H9 (cell line): ENCODE measurements at regions not wholly inside any gene's neighbourhood (a gene's known extent, or its start where the extent isn't known, plus 50 kb on each side); places are given as distances from the start of the nearest gene placed in this dataset.

Source experiments
- DNase-seq: peaks from one replicate; pipeline ENCODE4 v3.0.0-alpha.2; 2017
- H2AFZ ChIP-seq: one replicate; pipeline ENCODE4 v1.6.1; 2013; ENCODE audit warnings: mild to moderate bottlenecking, low read length, control low read depth, moderate library complexity
- H2AK5ac ChIP-seq: 2 replicates; pipeline ENCODE4 v1.6.1; 2013; ENCODE audit warnings: low read length, control low read depth, mixed read lengths; ENCODE audit not compliant: insufficient read length
- H2BK120ac ChIP-seq: one replicate; pipeline ENCODE4 v1.6.1; 2013; ENCODE audit warnings: low read depth, mild to moderate bottlenecking, low read length, control low read depth, inconsistent platforms; ENCODE audit not compliant: poor library complexity, severe bottlenecking
- H2BK12ac ChIP-seq: 2 replicates; pipeline ENCODE4 v1.6.1; 2013; ENCODE audit warnings: low read length, control low read depth, mixed read lengths, low read depth; ENCODE audit not compliant: insufficient read length
- H2BK15ac ChIP-seq: 2 replicates; pipeline ENCODE4 v1.6.1; 2013; ENCODE audit warnings: low read depth, low read length, control low read depth
- H2BK20ac ChIP-seq: one replicate; pipeline ENCODE4 v1.6.1; 2013; ENCODE audit warnings: low read depth, mild to moderate bottlenecking, low read length, control low read depth, inconsistent platforms; ENCODE audit not compliant: poor library complexity, severe bottlenecking
- H2BK5ac ChIP-seq: 2 replicates; pipeline ENCODE4 v1.6.1; 2013; ENCODE audit warnings: low read length, control low read depth, mixed read lengths; ENCODE audit not compliant: insufficient read length
- H3K14ac ChIP-seq: 2 replicates; pipeline ENCODE4 v1.6.1; 2013; ENCODE audit warnings: low read length, control low read depth; ENCODE audit not compliant: insufficient read depth
- H3K18ac ChIP-seq: 2 replicates; pipeline ENCODE4 v1.6.1; 2013; ENCODE audit warnings: low read depth, mild to moderate bottlenecking, mixed read lengths, low read length, control low read depth; ENCODE audit not compliant: insufficient read length
- H3K23ac ChIP-seq: 2 replicates; pipeline ENCODE4 v1.6.1; 2013; ENCODE audit warnings: low read length, control low read depth, mixed read lengths, low read depth; ENCODE audit not compliant: insufficient read length
- H3K23me2 ChIP-seq: 2 replicates; pipeline ENCODE4 v1.6.1; 2013; ENCODE audit warnings: low read depth, mild to moderate bottlenecking, mixed read lengths, low read length, control low read depth; ENCODE audit not compliant: insufficient read length, poor library complexity, severe bottlenecking
- H3K27ac ChIP-seq: 2 replicates; pipeline ENCODE4 v1.5.1; 2013; ENCODE audit warnings: low read length, control low read depth, mixed read lengths, low read depth; ENCODE audit not compliant: insufficient read length
- H3K27me3 ChIP-seq: 2 replicates; pipeline ENCODE4 v1.6.1; 2013; ENCODE audit warnings: low read length, control low read depth, inconsistent platforms; ENCODE audit not compliant: insufficient read depth
- H3K4ac ChIP-seq: 2 replicates; pipeline ENCODE4 v1.6.1; 2013; ENCODE audit warnings: low read depth, mild to moderate bottlenecking, control low read depth, inconsistent platforms, low read length, moderate library complexity
- H3K4me1 ChIP-seq: 2 replicates; pipeline ENCODE4 v1.6.1; 2013; ENCODE audit warnings: low read length, control low read depth, inconsistent platforms; ENCODE audit not compliant: insufficient read depth
- H3K4me2 ChIP-seq: 2 replicates; pipeline ENCODE4 v1.6.1; 2013; ENCODE audit warnings: low read length, control low read depth, mixed read lengths; ENCODE audit not compliant: insufficient read length, insufficient read depth
- H3K56ac ChIP-seq: 2 replicates; pipeline ENCODE4 v1.6.1; 2013; ENCODE audit warnings: low read depth, mild to moderate bottlenecking, mixed read lengths, low read length, control low read depth; ENCODE audit not compliant: insufficient read length
- H3K79me1 ChIP-seq: 2 replicates; pipeline ENCODE4 v1.6.1; 2013; ENCODE audit warnings: low read depth, mild to moderate bottlenecking, moderate library complexity, low read length, control low read depth, inconsistent platforms; ENCODE audit not compliant: insufficient read depth, poor library complexity, severe bottlenecking
- H3K79me2 ChIP-seq: 2 replicates; pipeline ENCODE4 v1.6.1; 2013; ENCODE audit warnings: low read length, control low read depth, inconsistent platforms; ENCODE audit not compliant: insufficient read depth
- H3K9ac ChIP-seq: 2 replicates; pipeline ENCODE4 v1.6.1; 2013; ENCODE audit warnings: low read length, control low read depth, mixed read lengths; ENCODE audit not compliant: insufficient read length; ENCODE audit errors: extremely low read depth
- H3K9me3 ChIP-seq: one replicate; pipeline ENCODE4 v1.6.1; 2013; ENCODE audit warnings: low read depth, low read length, inconsistent platforms; ENCODE audit not compliant: control insufficient read depth
- H3T11ph ChIP-seq: one replicate; pipeline ENCODE4 v1.6.1; 2013; ENCODE audit warnings: mild to moderate bottlenecking, low read length, control low read depth, inconsistent platforms
- H4K20me1 ChIP-seq: one replicate; pipeline ENCODE4 v1.6.1; 2013; ENCODE audit not compliant: control insufficient read depth, insufficient read length, insufficient read depth
- H4K5ac ChIP-seq: 2 replicates; pipeline ENCODE4 v1.6.1; 2013; ENCODE audit warnings: low read depth, mild to moderate bottlenecking, mixed read lengths, low read length, control low read depth; ENCODE audit not compliant: insufficient read length
- H4K8ac ChIP-seq: replicated peaks from 2 replicates; pipeline ENCODE4 v1.6.1; 2013; ENCODE audit warnings: low read length, control low read depth, mixed read lengths, low read depth; ENCODE audit not compliant: insufficient read length
- H4K91ac ChIP-seq: 2 replicates; pipeline ENCODE4 v1.6.1; 2013; ENCODE audit warnings: low read depth, mild to moderate bottlenecking, moderate library complexity, mixed read lengths, low read length, control low read depth; ENCODE audit not compliant: insufficient read length
- H3K27ac Mint-ChIP-seq, 3 experiments: 2 replicates in 2 of 3; 3 replicates in 1 of 3; pipeline ENCODE4 v1.8.0; 2020 to 2021; ENCODE audit warnings: mixed read lengths in 3 of 3, mild to moderate bottlenecking in 1 of 3, moderate library complexity in 1 of 3
- H3K27me3 Mint-ChIP-seq: 2 replicates; pipeline ENCODE4 v1.8.0; 2021; ENCODE audit warnings: low read depth, mild to moderate bottlenecking, moderate library complexity, mixed read lengths
- H3K36me3 Mint-ChIP-seq, 3 experiments: 2 replicates in 2 of 3; 3 replicates in 1 of 3; pipeline ENCODE4 v1.8.0; 2020 to 2021; ENCODE audit warnings: low read depth in 3 of 3, mixed read lengths in 3 of 3; ENCODE audit not compliant: insufficient read depth in 1 of 3
- H3K4me1 Mint-ChIP-seq, 2 experiments: 2 replicates each; pipeline ENCODE4 v1.8.0; 2020; ENCODE audit warnings: mixed read lengths in 2 of 2
- H3K4me3 Mint-ChIP-seq, 2 experiments: 2 replicates in 1 of 2; 3 replicates in 1 of 2; pipeline ENCODE4 v1.8.0; 2020 to 2021; ENCODE audit warnings: mild to moderate bottlenecking in 2 of 2, mixed read lengths in 2 of 2, moderate library complexity in 1 of 2
- H3K9me3 Mint-ChIP-seq, 2 experiments: 2 replicates in 1 of 2; 3 replicates in 1 of 2; pipeline ENCODE4 v1.8.0; 2020; ENCODE audit warnings: mild to moderate bottlenecking in 2 of 2, mixed read lengths in 2 of 2, moderate library complexity in 1 of 2
- WGBS: extraction: QIAGEN DNeasy Blood & Tissue Kit; methylation state at CpG from one replicate; pipeline ENCODE4 v1.1.7; 2013; ENCODE audit warnings: missing lambda C conversion rate, low lambda C conversion rate, mixed read lengths; ENCODE audit not compliant: insufficient read length; ENCODE audit errors: extremely low coverage; 5-methylcytosine and 5-hydroxymethylcytosine counted together
- TF ChIP-seq, protein P1 (sequence below): fragments of 200-600 bp; sonication (generic); conservative IDR thresholded peaks from 3 replicates; pipeline ENCODE4 v1.8.0; 2021; ENCODE audit warnings: antibody characterized with exemption, mild to moderate bottlenecking

DNA sequence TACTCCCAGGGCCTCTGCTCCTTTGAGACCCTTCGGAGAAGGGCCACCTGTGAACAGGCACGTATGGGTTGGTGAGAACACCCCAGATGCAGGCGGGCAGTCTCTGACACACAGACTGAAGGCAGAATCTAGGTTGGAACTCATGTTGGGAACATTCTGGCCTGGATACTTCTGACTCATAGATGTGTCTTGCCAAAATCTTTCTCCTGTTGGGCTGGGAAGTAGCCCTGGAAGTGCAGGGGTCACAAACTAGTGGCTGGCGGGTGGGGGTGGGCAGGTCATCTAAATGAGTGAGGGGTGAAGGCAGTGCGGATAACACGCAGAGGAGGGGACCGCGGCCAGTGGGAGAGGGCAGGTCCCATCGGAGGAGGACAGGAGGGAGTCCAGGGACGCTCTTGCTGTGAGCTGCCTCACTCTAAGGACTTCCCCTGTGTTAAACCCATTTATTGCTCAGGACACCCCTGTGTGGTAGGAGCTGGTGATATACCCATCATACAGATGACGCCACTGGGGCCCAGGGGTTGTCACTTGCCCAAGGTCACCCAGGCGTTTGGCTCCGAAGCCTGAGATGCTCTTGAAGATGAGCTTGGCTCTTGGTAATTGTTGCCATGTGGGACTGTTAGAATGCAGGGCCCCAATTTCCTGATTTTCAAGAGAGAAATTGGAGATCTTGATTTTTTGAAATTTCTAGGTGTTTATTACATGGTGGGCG is 181.0 kb downstream of the PTPRU start:
- no peak overlapping the region for H3K9ac ChIP-seq
- no peaks in the 10 kb centered on the region for H3K27me3 ChIP-seq
- H3K27ac ChIP-seq = no peak overlapping the region
- TF ChIP-seq, protein P1, sequence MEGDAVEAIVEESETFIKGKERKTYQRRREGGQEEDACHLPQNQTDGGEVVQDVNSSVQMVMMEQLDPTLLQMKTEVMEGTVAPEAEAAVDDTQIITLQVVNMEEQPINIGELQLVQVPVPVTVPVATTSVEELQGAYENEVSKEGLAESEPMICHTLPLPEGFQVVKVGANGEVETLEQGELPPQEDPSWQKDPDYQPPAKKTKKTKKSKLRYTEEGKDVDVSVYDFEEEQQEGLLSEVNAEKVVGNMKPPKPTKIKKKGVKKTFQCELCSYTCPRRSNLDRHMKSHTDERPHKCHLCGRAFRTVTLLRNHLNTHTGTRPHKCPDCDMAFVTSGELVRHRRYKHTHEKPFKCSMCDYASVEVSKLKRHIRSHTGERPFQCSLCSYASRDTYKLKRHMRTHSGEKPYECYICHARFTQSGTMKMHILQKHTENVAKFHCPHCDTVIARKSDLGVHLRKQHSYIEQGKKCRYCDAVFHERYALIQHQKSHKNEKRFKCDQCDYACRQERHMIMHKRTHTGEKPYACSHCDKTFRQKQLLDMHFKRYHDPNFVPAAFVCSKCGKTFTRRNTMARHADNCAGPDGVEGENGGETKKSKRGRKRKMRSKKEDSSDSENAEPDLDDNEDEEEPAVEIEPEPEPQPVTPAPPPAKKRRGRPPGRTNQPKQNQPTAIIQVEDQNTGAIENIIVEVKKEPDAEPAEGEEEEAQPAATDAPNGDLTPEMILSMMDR = no peak
- H3K4me1 ChIP-seq = no peaks in the 10 kb centered on the region; the same call in 1 of the 2 replicates
- Mint-ChIP-seq H3K27ac (no peak overlapping the region; a peak in 1 of 7 replicates), H3K36me3 (peaks cover 0 to 4% (median 0%) of the 10 kb centered on the region in 3 experiments; a peak in 1 of 7 replicates), H3K4me3 (no peak overlapping the region), H3K9me3 (peaks cover 0 to 7% of the 10 kb centered on the region in 2 experiments; a peak in 4 of 5 replicates), H3K4me1 (peaks cover 16 to 33% of the 10 kb centered on the region in 2 experiments), H3K27me3 (peaks cover 3% of the 10 kb centered on the region)
- no peak overlapping the region for H3K14ac ChIP-seq
- H4K8ac ChIP-seq = no peak overlapping the region
- no CpG with 5 or more reads among the region's 14 CpGs for WGBS
- H4K20me1 ChIP-seq = no peaks in the 10 kb centered on the region
- no peak overlapping the region for H4K91ac ChIP-seq
- H2BK20ac ChIP-seq = no peak overlapping the region
- no peaks in the 10 kb centered on the region for H3K23me2 ChIP-seq
- no peak overlapping the region for H2AFZ ChIP-seq
- no peak overlapping the region for H3K4ac ChIP-seq
- H3K79me1 ChIP-seq = no peaks in the 10 kb centered on the region
- H2BK5ac ChIP-seq = no peak overlapping the region
- H3K18ac ChIP-seq = no peak overlapping the region
- no peak overlapping the region for H3K4me2 ChIP-seq
- H2BK15ac ChIP-seq = no peak overlapping the region
- H2BK12ac ChIP-seq = no peak overlapping the region
- H4K5ac ChIP-seq = no peak overlapping the region
- no peaks in the 10 kb centered on the region for H3K9me3 ChIP-seq
- no peak overlapping the region for H2BK120ac ChIP-seq
- no peaks in the 10 kb centered on the region for H3K79me2 ChIP-seq
- H3K23ac ChIP-seq = no peak overlapping the region
- H3T11ph ChIP-seq = no peak overlapping the region
- H2AK5ac ChIP-seq = no peak overlapping the region
- no peak for DNase-seq
- H3K56ac ChIP-seq = no peak overlapping the region
